AG04450 (cell line): ENCODE measurements at regions not wholly inside any gene's neighbourhood (a gene's known extent, or its start where the extent isn't known, plus 50 kb on each side); places are given as distances from the start of the nearest gene placed in this dataset.

ENCODE experiments used
- CTCF ChIA-PET: fragments of 300-600, 350-600 bp; formaldehyde crosslinking; extraction: SDS; loops from one replicate; lab custom pipeline; 2022; ENCODE audit warnings: antibody characterized with exemption, inconsistent platforms; lab: Charles Lee
- POLR2A ChIA-PET: fragments of 350-600 bp; formaldehyde crosslinking; extraction: SDS; loops from one replicate; lab custom pipeline; 2021; ENCODE audit warnings: antibody characterized with exemption, inconsistent platforms; lab: Yijun Ruan, JAX
- DNase-seq: peaks from one replicate; pipeline ENCODE4 v3.0.0-alpha.2; 2011; ENCODE audit warnings: low read depth, low spot score
- H3K27ac ChIP-seq: one replicate; pipeline ENCODE4 v1.5.1; 2012; ENCODE audit warnings: low read depth, low read length, control low read depth
- H3K27me3 ChIP-seq: one replicate; pipeline ENCODE4 v1.6.0; 2012; ENCODE audit warnings: low read length; ENCODE audit not compliant: control insufficient read depth, insufficient read depth
- H3K4me3 ChIP-seq: 2 replicates; pipeline ENCODE4 v1.5.1; 2011; ENCODE audit warnings: mild to moderate bottlenecking, low read depth, low read length, control low read depth
- H3K9me3 ChIP-seq: 2 replicates; pipeline ENCODE4 v1.5.1; 2012; ENCODE audit warnings: low read length; ENCODE audit not compliant: control insufficient read depth, insufficient read depth
- TF ChIP-seq, protein P1 (sequence below): IDR thresholded peaks from 2 replicates; pipeline ENCODE4 v1.5.1; 2011; ENCODE audit warnings: low read depth, low read length, control low read depth, inconsistent platforms

GRCh38 chr12:42853370-42854140 is 264.0 kb upstream of the PRICKLE1 start:
- no peak for DNase-seq
- Histone ChIP-seq H3K9me3 (no peaks in the 10 kb centered on the region), H3K4me3 (no peak overlapping the region), H3K27ac (no peak overlapping the region), H3K27me3 (no peaks in the 10 kb centered on the region)
- POLR2A ChIA-PET: no interaction called here
- TF ChIP-seq, protein P1, sequence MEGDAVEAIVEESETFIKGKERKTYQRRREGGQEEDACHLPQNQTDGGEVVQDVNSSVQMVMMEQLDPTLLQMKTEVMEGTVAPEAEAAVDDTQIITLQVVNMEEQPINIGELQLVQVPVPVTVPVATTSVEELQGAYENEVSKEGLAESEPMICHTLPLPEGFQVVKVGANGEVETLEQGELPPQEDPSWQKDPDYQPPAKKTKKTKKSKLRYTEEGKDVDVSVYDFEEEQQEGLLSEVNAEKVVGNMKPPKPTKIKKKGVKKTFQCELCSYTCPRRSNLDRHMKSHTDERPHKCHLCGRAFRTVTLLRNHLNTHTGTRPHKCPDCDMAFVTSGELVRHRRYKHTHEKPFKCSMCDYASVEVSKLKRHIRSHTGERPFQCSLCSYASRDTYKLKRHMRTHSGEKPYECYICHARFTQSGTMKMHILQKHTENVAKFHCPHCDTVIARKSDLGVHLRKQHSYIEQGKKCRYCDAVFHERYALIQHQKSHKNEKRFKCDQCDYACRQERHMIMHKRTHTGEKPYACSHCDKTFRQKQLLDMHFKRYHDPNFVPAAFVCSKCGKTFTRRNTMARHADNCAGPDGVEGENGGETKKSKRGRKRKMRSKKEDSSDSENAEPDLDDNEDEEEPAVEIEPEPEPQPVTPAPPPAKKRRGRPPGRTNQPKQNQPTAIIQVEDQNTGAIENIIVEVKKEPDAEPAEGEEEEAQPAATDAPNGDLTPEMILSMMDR: no peak
- CTCF ChIA-PET: interaction anchor here (0.8 kb wide), 1 partner anchor 429 kb away, joined by 3 read pairs; no protein-coding TSS in a partner anchor

DNA sequence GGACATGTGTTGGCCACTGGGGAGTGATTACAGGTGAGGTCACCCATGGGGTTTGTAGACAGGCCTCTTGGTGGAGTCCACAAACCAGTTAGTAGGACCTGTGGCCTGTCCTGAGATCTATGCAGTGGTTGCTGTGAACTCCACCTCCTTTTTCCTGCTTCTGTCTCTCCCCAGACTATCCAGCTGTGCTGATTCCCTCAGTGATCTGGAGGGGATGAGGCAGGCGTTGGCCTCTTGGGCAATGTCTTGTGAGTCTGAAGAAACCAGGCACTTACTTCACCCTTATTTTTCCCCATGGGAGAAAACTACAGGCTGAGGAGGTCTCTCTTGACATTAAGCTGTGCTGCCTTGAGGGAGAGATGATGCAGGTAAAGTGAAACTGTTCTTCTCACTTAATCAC is 257.2 kb upstream of the PRICKLE1 start:
- H3K27ac ChIP-seq: no peak overlapping the region
- no peak for DNase-seq
- no peaks in the 10 kb centered on the region for H3K27me3 ChIP-seq
- H3K4me3 ChIP-seq: no peak overlapping the region
- CTCF ChIA-PET: interaction anchor here (1.2 kb wide), 1 partner anchor 435 kb away, joined by 4 read pairs; no protein-coding TSS in a partner anchor
- POLR2A ChIA-PET: no interaction called here
- TF ChIP-seq, protein P1: no peak
- H3K9me3 ChIP-seq: no peaks in the 10 kb centered on the region

- ChIA-PET CTCF (no interaction called here), POLR2A (no interaction called here)
- Histone ChIP-seq H3K4me3 (no peak overlapping the region), H3K27me3 (no peaks in the 10 kb centered on the region), H3K27ac (no peak overlapping the region), H3K9me3 (no peaks in the 10 kb centered on the region)
- TF ChIP-seq, protein P1: no peak
- DNase-seq: no peak
These were observed 244.5 kb upstream of the PRICKLE1 start for GRCh38 chr12:42834062-42834461.

DNA sequence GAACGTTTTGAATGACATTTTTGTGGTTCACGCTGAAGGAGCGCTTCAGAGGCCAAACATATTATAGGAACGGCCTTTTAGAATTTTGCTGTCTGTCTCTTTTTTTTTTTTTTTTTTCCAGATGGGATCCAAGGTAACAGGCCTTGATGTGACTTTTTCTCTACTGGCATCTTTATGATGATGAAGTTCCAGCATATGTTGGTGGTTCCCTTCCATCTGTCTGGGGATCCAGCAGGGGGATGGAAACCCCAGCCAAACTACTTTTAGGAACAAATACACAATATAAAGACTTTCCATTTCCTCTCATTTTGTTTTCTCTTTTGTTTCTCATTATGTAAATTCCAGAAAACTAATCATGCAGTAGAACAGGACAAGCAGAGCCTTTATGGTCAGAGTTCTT is 239.3 kb upstream of the PRICKLE1 start:
- Histone ChIP-seq H3K27me3 (no peaks in the 10 kb centered on the region), H3K9me3 (no peaks in the 10 kb centered on the region), H3K27ac (no peak overlapping the region), H3K4me3 (no peak overlapping the region)
- TF ChIP-seq, protein P1: no peak
- ChIA-PET CTCF (no interaction called here), POLR2A (no interaction called here)
- DNase-seq: no peak

- no peaks in the 10 kb centered on the region for H3K9me3 ChIP-seq
- ChIA-PET CTCF (no interaction called here), POLR2A (no interaction called here)
- TF ChIP-seq, protein P1: no peak
- no peak overlapping the region for H3K27ac ChIP-seq
- H3K27me3 ChIP-seq: no peaks in the 10 kb centered on the region
- H3K4me3 ChIP-seq: no peak overlapping the region
- DNase-seq: no peak
These were observed 234.8 kb upstream of the PRICKLE1 start for GRCh38 chr12:42824327-42824726.
